Osteoblast (primary cell): ENCODE measurements at regions not wholly inside any gene's neighbourhood (a gene's known extent, or its start where the extent isn't known, plus 50 kb on each side); places are given as distances from the start of the nearest gene placed in this dataset.

Experiments used
- DNase-seq: peaks from one replicate; pipeline ENCODE4 v3.0.0; 2011; ENCODE audit warnings: low spot score, mixed read lengths; ENCODE audit not compliant: insufficient read length; ENCODE audit errors: missing footprints
- H2AFZ ChIP-seq: 2 replicates; pipeline ENCODE4 v1.6.0; 2011; ENCODE audit warnings: mild to moderate bottlenecking, low read length
- H3K27ac ChIP-seq: 2 replicates; pipeline ENCODE4 v1.5.1; 2011; ENCODE audit warnings: mild to moderate bottlenecking, low read depth, low read length, moderate library complexity
- H3K27me3 ChIP-seq: 2 replicates; pipeline ENCODE4 v1.6.0; 2012; ENCODE audit warnings: mild to moderate bottlenecking, control low read depth, inconsistent platforms, low read length, moderate library complexity; ENCODE audit not compliant: insufficient read depth
- H3K36me3 ChIP-seq: 2 replicates; pipeline ENCODE4 v1.5.1; 2011; ENCODE audit warnings: mild to moderate bottlenecking, low read length, control low read depth, moderate library complexity; ENCODE audit not compliant: insufficient read depth
- H3K4me1 ChIP-seq: 2 replicates; pipeline ENCODE4 v1.5.1; 2011; ENCODE audit warnings: mild to moderate bottlenecking, low read length, control low read depth, moderate library complexity; ENCODE audit not compliant: insufficient read depth
- H3K4me2 ChIP-seq: 2 replicates; pipeline ENCODE4 v1.6.0; 2011; ENCODE audit warnings: mild to moderate bottlenecking, low read length; ENCODE audit not compliant: insufficient read depth
- H3K4me3 ChIP-seq: fragments of 200-600 bp; sonication (generic); 3 replicates; pipeline ENCODE4 v1.5.1; 2012; ENCODE audit warnings: mild to moderate bottlenecking, low read length, inconsistent platforms; ENCODE audit not compliant: insufficient read depth
- H3K79me2 ChIP-seq: 2 replicates; pipeline ENCODE4 v1.6.0; 2012; ENCODE audit warnings: mild to moderate bottlenecking, low read length, control low read depth, inconsistent platforms; ENCODE audit not compliant: insufficient read depth
- H3K9me3 ChIP-seq: 2 replicates; pipeline ENCODE4 v1.5.1; 2011; ENCODE audit warnings: low read depth, low read length, control low read depth
- H4K20me1 ChIP-seq: 2 replicates; pipeline ENCODE4 v1.6.0; 2012; ENCODE audit warnings: mild to moderate bottlenecking, low read length, control low read depth; ENCODE audit not compliant: insufficient read depth
- CTCF ChIP-seq: IDR thresholded peaks from 2 replicates; pipeline ENCODE4 v1.5.1; 2011; ENCODE audit warnings: mild to moderate bottlenecking, low read depth, low read length, moderate library complexity; ENCODE audit errors: extremely low read depth

- Histone ChIP-seq H2AFZ (no peak overlapping the region), H3K4me1 (no peaks in the 10 kb centered on the region), H3K79me2 (no peaks in the 10 kb centered on the region), H3K4me2 (no peak overlapping the region), H3K9me3 (no peaks in the 10 kb centered on the region), H4K20me1 (no peaks in the 10 kb centered on the region), H3K27ac (no peak overlapping the region), H3K36me3 (no peaks in the 10 kb centered on the region), H3K27me3 (no peaks in the 10 kb centered on the region), H3K4me3 (no peak overlapping the region)
- TF ChIP-seq CTCF, result no peak
- no peak for DNase-seq
Observed at GRCh38 chr12:14059548-14059947, 78.1 kb upstream of the GRIN2B start.

- no peaks in the 10 kb centered on the region for H3K79me2 ChIP-seq
- no peak for DNase-seq
- no peaks in the 10 kb centered on the region for H3K4me1 ChIP-seq
- H2AFZ ChIP-seq, result no peak overlapping the region
- H3K9me3 ChIP-seq, result peaks cover 2% of the 10 kb centered on the region
- H3K27ac ChIP-seq, result no peak overlapping the region
- no peak overlapping the region for H3K4me3 ChIP-seq
- no peak for TF ChIP-seq CTCF
- H4K20me1 ChIP-seq, result no peaks in the 10 kb centered on the region
- no peak overlapping the region for H3K4me2 ChIP-seq
- H3K36me3 ChIP-seq, result no peaks in the 10 kb centered on the region
- no peaks in the 10 kb centered on the region for H3K27me3 ChIP-seq
Observed at GRCh38 chr12:14065616-14066015, 84.2 kb upstream of the GRIN2B start.

- Histone ChIP-seq H3K4me1 (no peaks in the 10 kb centered on the region), H3K4me2 (no peak overlapping the region)
- TF ChIP-seq CTCF, result no peak
Observed at GRCh38 chr12:14066021-14066420, 84.6 kb upstream of the GRIN2B start.

GRCh38 chr12:14068961-14069360 is 87.6 kb upstream of the GRIN2B start:
- Histone ChIP-seq H2AFZ (no peak overlapping the region), H3K27ac (no peak overlapping the region), H3K4me2 (no peak overlapping the region), H4K20me1 (no peaks in the 10 kb centered on the region), H3K27me3 (no peaks in the 10 kb centered on the region), H3K4me1 (no peaks in the 10 kb centered on the region), H3K36me3 (no peaks in the 10 kb centered on the region), H3K4me3 (no peak overlapping the region), H3K79me2 (no peaks in the 10 kb centered on the region), H3K9me3 (peaks cover 2% of the 10 kb centered on the region)
- no peak for TF ChIP-seq CTCF
- DNase-seq, result no peak

More at GRCh38 chr12:14066021-14066420, 84.6 kb upstream of the GRIN2B start:
- no peak overlapping the region for H3K4me3 ChIP-seq
- H3K27ac ChIP-seq, result no peak overlapping the region
- no peaks in the 10 kb centered on the region for H3K79me2 ChIP-seq
- H3K27me3 ChIP-seq, result no peaks in the 10 kb centered on the region
- no peaks in the 10 kb centered on the region for H3K36me3 ChIP-seq
- DNase-seq, result no peak
- peaks cover 2% of the 10 kb centered on the region for H3K9me3 ChIP-seq
- H4K20me1 ChIP-seq, result no peaks in the 10 kb centered on the region
- no peak overlapping the region for H2AFZ ChIP-seq
